SU-DHL-6 (cell line): ENCODE measurements at regions not wholly inside any gene's neighbourhood (a gene's known extent, or its start where the extent isn't known, plus 50 kb on each side); places are given as distances from the start of the nearest gene placed in this dataset.

Experiments
- H2AFZ ChIP-seq: fragments of 200-600 bp; sonication (generic); 2 replicates; pipeline ENCODE4 v1.6.1; 2014; ENCODE audit warnings: low read depth, mild to moderate bottlenecking, moderate library complexity, mixed read lengths, antibody characterized with exemption, low read length; ENCODE audit not compliant: severe bottlenecking
- H3F3A ChIP-seq: fragments of 200-600 bp; shearing (Covaris generic); 2 replicates; pipeline ENCODE4 v1.6.0; 2016; ENCODE audit warnings: antibody characterized with exemption, mild to moderate bottlenecking; ENCODE audit not compliant: insufficient read depth
- H3K27ac ChIP-seq: fragments of 200-600 bp; sonication (generic); 2 replicates; pipeline ENCODE4 v1.5.1; 2016; ENCODE audit warnings: low read depth, mild to moderate bottlenecking, low read length, moderate library complexity, mixed read lengths
- H3K27me3 ChIP-seq: fragments of 200-600 bp; sonication (generic), shearing (Covaris generic); 2 replicates; pipeline ENCODE4 v1.6.0; 2014; ENCODE audit warnings: mild to moderate bottlenecking, low read length
- H3K36me3 ChIP-seq: fragments of 200-600 bp; sonication (generic); 2 replicates; pipeline ENCODE4 v1.6.1; 2014; ENCODE audit warnings: mild to moderate bottlenecking, low read length, mixed read lengths
- H3K4me2 ChIP-seq: fragments of 300-600, 200-600 bp; shearing (Covaris generic), sonication (generic); 2 replicates; pipeline ENCODE4 v1.6.0; 2014; ENCODE audit warnings: low read length, low read depth, mild to moderate bottlenecking; ENCODE audit not compliant: poor library complexity, severe bottlenecking
- H3K4me3 ChIP-seq: fragments of 200-600 bp; sonication (generic); 2 replicates; pipeline ENCODE4 v1.5.1; 2014; ENCODE audit warnings: antibody characterized with exemption, low read length, mild to moderate bottlenecking, mixed read lengths; ENCODE audit not compliant: insufficient read depth, poor library complexity, severe bottlenecking
- H3K79me2 ChIP-seq: fragments of 200-600 bp; sonication (generic); 2 replicates; pipeline ENCODE4 v1.6.1; 2014; ENCODE audit warnings: mild to moderate bottlenecking, low read length, moderate library complexity; ENCODE audit not compliant: insufficient read depth
- H3K9ac ChIP-seq: fragments of 200-600 bp; sonication (generic); 2 replicates; pipeline ENCODE4 v1.7.0; 2014; ENCODE audit warnings: mild to moderate bottlenecking, low read length
- H3K9me2 ChIP-seq: fragments of 200-600 bp; sonication (generic); replicated peaks from 2 replicates; pipeline ENCODE4 v1.6.1; 2014; ENCODE audit warnings: low read length; ENCODE audit not compliant: insufficient read depth
- H3K9me3 ChIP-seq: fragments of 200-600 bp; sonication (generic); 2 replicates; pipeline ENCODE4 v1.6.1; 2014; ENCODE audit warnings: low read length, mixed read lengths; ENCODE audit not compliant: insufficient read depth
- H4K20me1 ChIP-seq: fragments of 200-600 bp; sonication (generic); 2 replicates; pipeline ENCODE4 v1.6.1; 2014; ENCODE audit warnings: low read depth, mild to moderate bottlenecking, antibody characterized with exemption, low read length, moderate library complexity, mixed read lengths
- CTCF ChIP-seq: fragments of 200-600 bp; sonication (generic); IDR thresholded peaks from one replicate; pipeline ENCODE4 v1.5.1; 2017; ENCODE audit warnings: antibody characterized with exemption, mild to moderate bottlenecking, low read length, moderate library complexity; ENCODE audit not compliant: insufficient read depth, poor library complexity, severe bottlenecking
- EZH2phosphoT487 ChIP-seq: fragments of 200-600 bp; sonication (generic), shearing (Covaris generic); conservative IDR thresholded peaks from 2 replicates; pipeline ENCODE4 v1.6.1; 2018; ENCODE audit warnings: mild to moderate bottlenecking, antibody characterized with exemption, low read length, moderate library complexity, mixed read lengths

- H3K4me2 ChIP-seq, result no peak overlapping the region
- H3K9me3 ChIP-seq, result no peaks in the 10 kb centered on the region
- no peaks in the 10 kb centered on the region for H3K9me2 ChIP-seq
- H3K36me3 ChIP-seq, result no peaks in the 10 kb centered on the region
- no peak overlapping the region for H2AFZ ChIP-seq
- H3K79me2 ChIP-seq, result no peaks in the 10 kb centered on the region
- no peaks in the 10 kb centered on the region for H4K20me1 ChIP-seq
- H3K9ac ChIP-seq, result no peak overlapping the region
- no peak overlapping the region for H3K27ac ChIP-seq
- H3K4me3 ChIP-seq, result no peak overlapping the region
- TF ChIP-seq EZH2phosphoT487 (no peak), CTCF (no peak)
- H3K27me3 ChIP-seq, result no peaks in the 10 kb centered on the region
- H3F3A ChIP-seq, result no peaks in the 10 kb centered on the region
Measured at GRCh38 chrX:131840799-131841495, 182.2 kb upstream of the STK26 start.

DNA sequence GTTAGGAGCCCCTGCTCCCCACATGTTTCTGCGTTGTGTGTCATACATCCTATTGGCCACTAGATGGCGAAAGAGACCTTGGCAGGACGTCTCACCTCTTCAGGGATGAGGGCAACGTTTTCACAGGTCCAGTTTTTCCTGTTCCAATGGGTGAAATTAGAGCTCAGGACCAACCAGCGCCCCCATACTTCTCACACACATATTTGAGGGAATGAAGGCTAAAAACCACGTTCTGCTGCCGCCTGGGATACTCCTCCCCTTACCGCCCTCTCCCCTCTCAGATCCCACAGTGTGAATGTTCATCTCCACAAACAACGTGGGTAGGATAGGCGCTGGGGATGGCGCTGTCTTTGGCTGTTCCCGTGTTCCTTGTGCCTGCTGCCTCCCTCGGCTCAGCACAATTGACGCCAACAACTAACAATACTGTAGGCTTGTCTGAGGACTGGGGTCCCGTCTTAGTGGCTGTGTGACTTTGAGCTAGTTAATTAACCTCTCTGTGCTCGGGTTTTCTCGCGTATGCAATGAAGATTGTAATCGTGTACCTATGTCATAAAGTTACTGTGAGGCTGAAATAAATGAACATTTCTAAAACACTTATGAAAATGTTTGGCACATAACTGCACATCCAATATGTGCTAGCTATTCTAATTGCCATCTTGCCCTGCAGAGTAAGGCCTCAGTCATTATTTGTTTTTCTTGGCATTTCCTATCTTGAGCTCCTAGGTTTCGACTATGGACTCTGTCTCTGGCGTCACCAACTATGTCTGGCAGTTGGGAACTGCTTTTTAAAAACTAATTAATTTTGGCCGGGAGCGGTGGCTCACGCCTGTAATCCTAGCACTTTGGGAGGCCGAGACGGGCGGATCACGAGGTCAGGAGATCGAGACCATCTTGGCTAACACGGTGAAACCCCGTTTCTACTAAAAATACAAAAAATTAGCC, 181.3 kb upstream of the STK26 start:
- Histone ChIP-seq H3K4me2 (no peak overlapping the region), H3K9ac (no peak overlapping the region), H3K79me2 (no peaks in the 10 kb centered on the region), H3K9me2 (no peaks in the 10 kb centered on the region), H3F3A (no peaks in the 10 kb centered on the region), H2AFZ (no peak overlapping the region), H4K20me1 (no peaks in the 10 kb centered on the region), H3K9me3 (no peaks in the 10 kb centered on the region), H3K4me3 (no peak overlapping the region), H3K27me3 (no peaks in the 10 kb centered on the region), H3K36me3 (no peaks in the 10 kb centered on the region), H3K27ac (no peak overlapping the region)
- TF ChIP-seq EZH2phosphoT487 (no peak), CTCF (peak; percentile 33)

DNA sequence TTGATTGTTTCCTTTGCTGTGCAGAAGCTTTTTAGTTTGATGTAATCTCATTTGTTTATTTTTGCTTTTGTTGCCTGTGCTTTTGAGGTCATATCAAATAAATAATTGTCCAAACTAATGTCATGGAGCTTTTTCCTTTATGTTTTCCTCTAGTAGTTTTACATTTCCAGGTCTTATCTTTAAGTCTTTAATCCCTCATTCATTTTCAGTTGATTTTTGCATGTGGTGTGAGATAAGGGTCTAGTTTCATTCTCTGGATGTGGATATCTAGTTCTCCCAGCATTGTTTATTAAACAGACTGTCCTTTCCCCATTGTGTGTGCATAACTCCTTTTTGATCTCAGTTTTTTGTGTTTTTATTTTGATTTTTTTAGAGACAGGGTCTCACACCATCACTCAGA, 179.1 kb upstream of the STK26 start:
- no peak overlapping the region for H2AFZ ChIP-seq
- H3F3A ChIP-seq, result no peaks in the 10 kb centered on the region
- no peaks in the 10 kb centered on the region for H3K79me2 ChIP-seq
- no peaks in the 10 kb centered on the region for H3K27me3 ChIP-seq
- H3K9ac ChIP-seq, result no peak overlapping the region
- H4K20me1 ChIP-seq, result no peaks in the 10 kb centered on the region
- H3K9me3 ChIP-seq, result no peaks in the 10 kb centered on the region
- H3K27ac ChIP-seq, result no peak overlapping the region
- H3K4me2 ChIP-seq, result no peak overlapping the region
- TF ChIP-seq EZH2phosphoT487 (no peak), CTCF (no peak)
- no peaks in the 10 kb centered on the region for H3K36me3 ChIP-seq
- no peaks in the 10 kb centered on the region for H3K9me2 ChIP-seq
- H3K4me3 ChIP-seq, result no peak overlapping the region
